HG03045 (cell line): ENCODE measurements at regions not wholly inside any gene's neighbourhood (a gene's known extent, or its start where the extent isn't known, plus 50 kb on each side); places are given as distances from the start of the nearest gene placed in this dataset.

Experiments used
- ATAC-seq: cut with Tn5 transposase; IDR thresholded peaks from one replicate; pipeline ENCODE4 v1.9.1; 2021; ENCODE audit warnings: mild to moderate bottlenecking, moderate library complexity; ENCODE audit not compliant: unreplicated experiment

DNA sequence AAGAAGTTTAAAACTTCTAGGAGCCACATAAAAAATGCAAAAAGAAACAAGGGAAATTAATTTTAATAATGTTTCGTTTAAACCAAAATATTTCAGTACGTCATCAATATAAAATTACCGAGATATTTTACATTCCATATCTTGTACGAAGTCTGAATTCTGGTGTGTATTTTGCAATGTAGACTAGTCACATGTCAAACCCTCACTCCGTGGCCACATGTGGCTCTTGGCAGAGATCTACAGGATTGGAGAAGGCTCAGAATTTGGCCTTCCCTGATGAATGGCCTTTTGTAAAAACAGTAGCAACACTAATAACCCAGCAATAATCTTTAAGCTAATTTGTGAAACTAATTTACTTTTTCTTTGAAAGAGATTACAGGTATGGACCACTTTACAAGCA, 217.1 kb downstream of the PRL start:
- no peak for ATAC-seq

- ATAC-seq, result peak; percentile 52
These were observed 215.1 kb downstream of the PRL start for GRCh38 chr6:22081709-22082108.

- no peak for ATAC-seq
These were observed 214.6 kb downstream of the PRL start for GRCh38 chr6:22082218-22082617.

DNA sequence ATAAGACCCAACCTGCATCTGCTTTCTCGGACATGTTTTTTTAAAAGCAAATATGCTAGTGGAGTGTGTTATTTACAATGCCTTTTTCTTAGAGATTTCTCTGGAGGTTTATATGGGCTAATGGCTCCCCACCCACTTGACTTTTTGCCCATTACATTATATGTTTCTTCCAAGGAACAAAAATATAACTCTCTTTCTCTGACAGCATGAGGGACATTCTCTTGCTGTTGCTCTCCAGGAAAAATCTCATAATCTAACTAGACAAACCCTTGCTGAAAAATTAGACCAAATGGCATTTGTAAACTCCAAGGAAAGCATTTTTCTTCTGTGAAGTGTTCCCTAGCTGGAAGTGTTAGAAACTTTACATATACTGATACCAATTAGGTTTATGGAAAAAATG, 213.7 kb downstream of the PRL start:
- no peak for ATAC-seq

DNA sequence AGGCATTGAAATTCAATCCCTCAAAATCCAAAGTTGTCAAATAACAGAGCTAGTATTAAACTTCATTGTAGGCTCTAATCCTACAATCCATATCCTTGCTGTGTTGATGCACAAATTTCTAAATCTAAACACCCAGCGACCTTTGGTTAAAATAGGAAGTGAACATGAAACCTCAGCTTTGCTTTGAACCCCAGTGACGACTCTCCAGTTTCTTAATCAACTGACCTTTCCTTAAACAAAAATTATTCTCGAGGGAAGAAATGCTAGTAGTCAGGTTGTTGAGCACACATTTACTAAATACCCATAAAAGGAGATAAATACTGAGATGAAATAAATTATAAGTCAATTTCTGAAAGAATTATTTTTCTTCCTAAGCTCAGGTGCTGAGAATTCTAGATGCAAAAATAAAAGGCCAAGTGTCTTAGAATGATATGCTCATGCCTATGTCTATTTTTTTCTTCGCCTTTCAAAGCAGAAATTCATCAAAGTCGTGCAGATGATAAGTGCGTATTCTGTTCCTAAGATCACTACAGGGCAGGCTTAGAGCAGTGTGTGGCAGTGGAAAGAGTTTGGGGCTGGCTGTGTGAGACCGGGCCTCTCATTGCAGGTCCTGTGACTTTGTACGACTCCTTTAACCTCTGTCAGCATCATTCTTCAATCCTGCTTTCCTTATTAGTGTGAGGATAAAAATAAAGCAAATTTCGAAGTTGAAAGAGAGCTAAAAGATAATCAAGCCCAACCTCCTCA, 208.7 kb downstream of the PRL start:
- ATAC-seq, result no peak

- ATAC-seq, result no peak
These were observed 205.3 kb downstream of the PRL start for GRCh38 chr6:22091424-22091948.

GRCh38 chr6:22095836-22096235, 201.0 kb downstream of the PRL start:
- ATAC-seq, result no peak

DNA sequence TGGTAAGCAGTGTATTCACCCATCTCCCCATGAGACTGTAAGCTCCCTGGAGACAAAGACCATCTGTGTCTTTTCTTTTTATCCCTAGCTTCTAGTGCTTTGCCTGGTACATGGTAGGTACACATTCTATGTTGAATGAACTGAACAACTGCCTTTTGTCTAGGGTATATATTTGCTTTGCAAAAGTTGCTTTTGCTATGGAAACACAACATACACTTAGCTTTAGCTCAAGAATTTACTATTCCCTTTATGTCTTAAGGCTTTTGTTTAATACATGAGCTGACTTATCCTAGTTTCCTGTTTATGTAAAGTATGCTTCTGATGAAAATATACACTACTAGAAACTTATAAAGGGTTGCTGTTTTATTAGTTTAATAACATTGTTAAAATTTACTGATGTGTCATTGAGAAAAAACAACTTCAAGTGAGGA, 198.2 kb downstream of the PRL start:
- no peak for ATAC-seq

DNA sequence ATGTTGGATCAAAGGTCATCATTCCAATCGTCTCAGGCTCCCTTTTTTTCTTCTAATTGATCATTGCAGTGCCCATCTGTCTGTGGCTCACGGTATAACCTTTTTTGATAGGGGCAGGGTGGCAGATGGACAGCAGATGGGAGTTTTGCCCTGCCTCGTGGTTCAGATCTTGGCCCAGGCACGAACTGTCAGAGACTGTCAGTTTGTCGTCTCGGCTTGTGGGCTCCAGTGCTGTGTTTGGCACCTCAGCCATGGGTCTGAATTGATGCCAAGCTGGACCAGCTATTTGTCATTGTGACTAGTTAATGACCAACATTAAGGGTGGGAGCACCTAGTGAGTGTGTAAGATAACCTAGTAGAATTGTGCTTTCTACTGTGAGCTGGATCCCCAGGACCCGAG, 197.6 kb downstream of the PRL start:
- no peak for ATAC-seq

DNA sequence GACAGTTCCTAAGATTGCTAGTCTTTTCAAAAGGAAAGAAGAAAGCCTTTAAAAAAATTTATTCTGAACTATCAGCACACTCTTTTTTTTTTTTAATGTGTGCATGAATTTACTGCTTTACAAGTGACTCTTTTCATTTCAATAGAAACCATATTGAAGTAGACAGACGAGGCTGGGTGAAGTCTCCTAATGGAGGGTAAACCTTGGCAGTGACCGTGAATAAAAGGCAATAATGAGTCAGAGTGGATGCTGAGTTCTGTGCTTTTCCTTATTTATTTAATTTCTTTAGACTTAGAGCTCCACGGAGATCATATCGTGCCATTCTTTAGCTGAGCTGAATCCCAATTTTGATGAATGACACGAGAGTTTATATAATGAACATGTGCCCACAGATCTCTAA, 196.9 kb downstream of the PRL start:
- no peak for ATAC-seq

GRCh38 chr6:22101163-22101562, 195.7 kb downstream of the PRL start:
- ATAC-seq, result no peak

DNA sequence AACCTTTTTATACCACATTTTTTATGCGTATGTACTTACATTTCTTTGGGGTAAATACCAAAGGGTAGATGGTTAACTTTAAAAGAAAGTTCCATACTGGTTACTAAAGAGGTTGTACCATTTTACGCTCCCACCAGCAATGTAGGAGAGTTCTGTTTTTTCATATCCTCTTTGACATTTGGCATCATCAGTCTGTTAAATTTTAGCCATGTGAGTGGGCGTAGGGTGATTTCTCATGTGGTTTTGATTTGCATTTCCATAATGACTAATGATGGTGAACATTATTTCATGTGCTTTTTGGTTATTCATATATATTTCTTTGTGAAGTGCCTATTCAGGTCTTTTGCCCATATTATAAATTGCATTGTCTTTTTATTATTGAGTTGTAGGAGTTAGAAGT, 194.2 kb downstream of the PRL start:
- peak; percentile 69 for ATAC-seq

GRCh38 chr6:22106451-22106850, 190.4 kb downstream of the PRL start:
- ATAC-seq, result no peak

DNA sequence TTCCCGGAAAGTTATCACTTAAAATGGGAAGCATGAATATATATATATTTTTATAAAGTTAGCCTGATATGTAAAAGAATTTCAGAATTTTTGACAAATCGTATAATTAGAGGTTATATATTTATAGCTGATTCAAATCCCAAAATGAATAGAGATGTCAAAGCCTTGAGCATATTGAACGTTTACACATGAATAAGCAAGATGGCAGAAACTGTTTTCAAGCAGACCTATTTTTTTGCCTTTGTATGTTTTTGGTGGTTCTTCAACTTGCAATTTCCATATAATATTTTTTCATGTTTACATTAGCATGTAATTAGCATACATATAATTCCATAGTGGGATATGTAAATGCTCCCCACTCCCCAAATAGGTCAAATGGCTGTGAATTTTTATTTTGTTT, 189.9 kb downstream of the PRL start:
- ATAC-seq, result no peak

DNA sequence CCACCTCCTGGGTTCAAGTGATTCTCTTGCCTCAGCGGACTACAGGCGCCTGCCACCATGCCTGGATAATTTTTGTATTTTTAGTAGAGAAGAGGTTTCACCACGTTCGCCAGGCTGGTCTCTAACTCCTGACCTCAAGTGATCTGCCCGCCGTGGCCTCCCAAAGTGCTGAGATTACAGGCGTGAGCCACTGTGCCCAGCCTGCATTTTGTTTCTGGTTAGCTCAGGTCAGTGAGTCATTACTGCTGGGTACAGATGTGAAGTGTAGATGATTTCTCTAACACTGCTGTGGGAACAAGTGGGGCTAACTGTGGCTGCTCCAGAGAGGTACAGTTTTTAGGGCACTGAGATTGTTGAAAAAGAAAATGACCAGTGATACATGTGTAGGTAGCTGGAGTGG, 188.6 kb downstream of the PRL start:
- ATAC-seq, result no peak

DNA sequence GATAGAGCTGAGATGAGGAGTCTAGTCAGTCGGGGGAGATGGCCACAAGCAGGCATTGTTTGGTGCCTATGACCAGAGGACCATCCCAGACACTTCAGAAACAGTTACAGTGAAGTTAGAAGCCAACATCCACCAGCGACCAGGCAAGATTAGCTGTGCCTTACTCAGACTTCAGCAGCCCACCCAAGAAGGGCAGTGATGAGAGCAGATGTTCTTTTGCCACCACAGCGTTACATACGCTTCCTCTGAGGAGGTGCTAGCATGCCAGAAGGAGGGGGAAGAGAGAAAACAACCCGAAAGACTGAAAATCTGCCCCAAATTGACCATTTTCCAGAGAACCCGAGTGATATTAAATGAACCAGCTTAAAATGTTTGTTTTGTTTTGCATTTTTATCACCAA, 186.8 kb downstream of the PRL start:
- ATAC-seq, result no peak

DNA sequence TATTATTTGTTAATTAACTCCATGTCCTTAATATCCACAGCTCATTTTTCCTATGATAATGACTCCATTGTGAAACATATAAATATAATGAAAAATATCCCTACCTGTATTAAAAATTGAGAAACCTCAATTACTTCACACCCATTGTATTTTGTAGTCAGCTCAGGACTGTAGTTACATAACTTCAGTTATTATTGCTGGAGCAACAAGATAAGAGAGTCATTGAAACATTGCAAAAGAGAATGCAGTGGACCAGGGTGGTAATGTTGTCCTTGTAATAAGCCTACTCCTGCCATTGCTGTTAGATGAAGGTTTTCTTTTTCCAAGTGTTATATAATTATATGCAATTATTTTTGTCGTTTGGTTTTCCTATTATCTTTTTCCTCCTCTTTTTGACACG, 184.4 kb downstream of the PRL start:
- ATAC-seq, result no peak

- ATAC-seq, result no peak
These were observed 183.6 kb downstream of the PRL start for GRCh38 chr6:22113026-22113766.

DNA sequence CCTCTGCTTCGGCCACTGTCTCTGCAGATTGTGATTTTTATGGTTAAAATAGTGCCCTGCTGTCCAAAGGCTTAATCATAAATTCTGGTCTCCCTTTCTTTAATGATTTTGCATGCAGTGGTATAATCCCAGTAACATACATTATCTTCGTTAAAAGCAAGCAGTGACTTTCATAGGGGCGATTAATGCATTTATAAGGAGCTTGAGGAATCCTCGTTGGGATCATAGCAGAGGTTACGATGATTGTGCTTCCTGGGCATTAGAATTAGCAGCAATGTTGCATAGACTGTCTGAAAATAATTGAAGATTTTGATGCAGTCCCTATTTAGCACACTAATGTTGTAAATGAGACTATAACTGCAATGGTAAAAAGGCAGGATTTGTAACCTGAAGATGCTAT, 181.3 kb downstream of the PRL start:
- no peak for ATAC-seq

DNA sequence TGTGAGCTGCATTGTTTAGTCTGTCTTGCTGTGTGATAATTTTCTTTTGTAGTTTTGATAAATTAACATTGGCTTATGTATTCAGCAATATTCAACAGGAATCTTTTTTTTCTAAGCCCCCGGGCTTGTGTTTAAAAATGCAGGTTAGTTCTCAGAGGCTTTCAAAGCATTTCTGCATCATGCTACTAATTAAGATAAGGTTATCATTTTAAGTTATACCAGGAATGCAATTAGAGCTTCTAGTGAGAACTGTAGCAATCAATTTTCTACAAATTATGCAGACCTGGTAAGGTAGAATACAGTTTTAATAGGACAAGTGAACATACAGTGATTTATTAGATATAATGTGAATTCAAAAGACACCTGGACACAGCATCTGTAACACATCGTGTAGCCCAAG, 179.2 kb downstream of the PRL start:
- ATAC-seq, result no peak

DNA sequence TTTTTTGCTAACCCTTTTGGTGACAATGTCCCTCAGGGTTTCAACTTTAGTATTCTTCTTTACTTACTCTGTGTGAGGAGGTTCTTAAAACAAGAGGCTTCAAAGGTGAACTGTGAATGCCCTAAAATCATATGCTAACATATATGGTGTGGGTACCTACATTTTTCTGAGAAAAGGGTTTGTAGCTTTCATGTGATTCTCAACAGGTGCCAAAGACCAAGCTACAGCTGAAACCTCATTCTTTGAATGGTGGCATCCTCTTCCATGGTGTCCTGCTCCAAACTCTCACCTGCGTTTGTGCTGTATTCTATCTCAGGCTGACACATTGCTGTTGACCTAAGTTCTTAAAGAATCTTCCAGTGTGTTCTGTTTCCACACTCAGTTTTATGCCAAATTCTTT, 177.3 kb downstream of the PRL start:
- ATAC-seq, result no peak

DNA sequence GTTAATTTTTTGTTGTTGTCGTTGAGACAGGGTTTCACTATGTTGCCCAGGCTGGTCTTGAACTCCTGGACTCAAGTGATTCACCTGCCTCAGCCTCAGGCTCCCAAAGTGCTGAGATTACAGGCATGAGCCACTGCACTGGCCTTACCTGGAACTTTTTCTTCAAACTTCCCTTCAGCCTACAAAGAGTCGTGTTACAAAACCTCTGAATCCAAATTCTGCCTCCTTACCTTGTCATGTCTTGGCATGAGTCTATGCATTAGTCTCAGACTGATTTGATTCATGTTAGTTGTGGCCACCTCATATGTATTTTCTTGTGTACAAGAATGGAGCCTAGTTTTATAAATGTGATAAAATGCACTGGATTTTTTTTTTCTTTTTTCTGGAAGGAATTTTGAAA, 172.1 kb downstream of the PRL start:
- no peak for ATAC-seq
